GM18508 (cell line): ENCODE measurements at regions not wholly inside any gene's neighbourhood (a gene's known extent, or its start where the extent isn't known, plus 50 kb on each side); places are given as distances from the start of the nearest gene placed in this dataset.
"Not testable (repeated sequence)": the region's sequence is repeated elsewhere in the genome, so short reads cannot be mapped to it uniquely, and the experiment has no call there.

Source experiments
- ATAC-seq: cut with Tn5 transposase; IDR thresholded peaks from one replicate; pipeline ENCODE4 v1.9.1; 2021; ENCODE audit warnings: moderate number of reproducible peaks; ENCODE audit not compliant: insufficient read depth, unreplicated experiment

DNA sequence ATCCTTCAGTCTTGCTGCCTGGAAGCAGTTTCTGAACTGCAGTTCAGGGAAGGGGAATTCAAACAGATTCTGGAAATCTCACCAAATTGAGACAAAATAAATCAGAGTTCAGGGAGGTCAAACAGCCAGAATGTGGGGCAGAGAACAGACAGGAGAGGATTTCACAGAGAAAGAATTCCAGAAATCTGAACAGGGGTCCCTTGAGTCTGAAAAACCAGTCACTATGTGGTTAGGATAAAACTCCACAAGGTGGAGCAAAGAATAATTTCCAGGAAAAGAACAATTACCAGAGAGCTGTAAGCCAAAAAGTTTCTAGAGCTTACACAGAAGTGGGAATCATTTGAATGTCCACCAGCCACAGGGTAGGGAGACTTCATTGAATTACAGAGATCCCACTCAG lies 84.7 kb downstream of the URB2 start:
- ATAC-seq = no peak

- ATAC-seq = no peak
Measured at GRCh38 chr1:229714306-229714705, 88.3 kb downstream of the URB2 start.

- ATAC-seq = no peak
Measured at GRCh38 chr1:229714964-229715603, 89.0 kb downstream of the URB2 start.

GRCh38 chr1:229716069-229716468 lies 90.0 kb downstream of the URB2 start:
- no peak for ATAC-seq

- no peak for ATAC-seq
Measured at GRCh38 chr1:229716704-229717103, 90.7 kb downstream of the URB2 start.

DNA sequence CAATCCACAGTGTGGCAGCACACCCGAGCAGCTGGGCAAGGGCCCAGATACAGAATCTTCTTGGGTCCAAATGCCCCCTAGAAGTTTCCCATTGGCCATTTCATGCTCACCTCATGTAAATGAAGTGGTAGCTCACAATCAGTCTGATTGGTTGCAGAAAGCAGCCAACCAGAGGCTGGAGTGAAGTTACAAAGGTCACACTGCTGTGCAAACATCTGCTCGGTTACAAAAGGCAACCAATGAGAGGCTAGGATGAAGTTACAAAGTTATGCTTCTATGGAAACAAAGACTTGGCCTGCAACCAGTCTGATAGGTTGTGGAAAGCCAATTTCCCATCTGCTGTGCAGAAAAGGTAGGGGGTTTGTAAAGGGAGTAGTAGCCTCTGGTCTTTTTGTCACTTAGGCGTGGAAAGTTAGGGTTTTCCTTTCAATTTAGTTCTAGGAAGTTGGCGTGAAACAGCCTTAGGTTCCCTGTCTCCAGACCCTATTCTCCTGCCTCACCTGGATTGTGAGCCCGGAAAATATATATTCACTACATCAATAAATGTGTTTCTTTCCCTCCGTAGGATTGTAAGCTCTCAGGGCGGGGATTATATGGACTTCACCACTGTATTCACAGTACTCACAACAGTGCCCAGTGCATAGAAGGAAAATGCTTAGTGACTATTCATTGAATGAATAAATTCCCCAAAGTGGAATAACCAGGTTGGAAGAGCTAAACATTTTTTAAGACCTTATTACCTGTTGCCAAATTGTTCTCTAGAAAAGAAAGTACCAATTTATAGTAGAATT lies 91.9 kb downstream of the URB2 start:
- ATAC-seq = no peak

DNA sequence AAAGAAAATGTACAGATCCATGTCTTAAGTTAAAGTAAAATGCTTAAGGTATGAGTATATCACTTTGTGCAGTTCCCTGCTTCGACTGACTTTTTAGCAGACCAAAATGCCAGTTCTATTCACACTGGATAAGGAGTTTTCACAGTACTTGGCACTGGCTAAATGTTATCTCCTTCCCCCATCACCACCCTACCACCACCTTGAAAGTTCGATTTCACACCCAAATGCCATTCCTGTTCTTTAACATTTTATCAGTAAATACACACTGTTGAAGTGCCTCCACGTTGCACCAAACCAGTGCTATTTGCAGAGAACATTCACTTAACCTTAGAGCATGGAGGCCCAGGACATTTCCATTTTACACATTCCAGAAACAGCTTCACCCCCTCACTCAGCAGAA lies 100.0 kb downstream of the URB2 start:
- ATAC-seq = no peak

- no peak for ATAC-seq
Measured at GRCh38 chr1:229729916-229730315, 103.9 kb downstream of the URB2 start.

GRCh38 chr1:229730573-229730972 lies 104.5 kb downstream of the URB2 start:
- ATAC-seq = no peak

- ATAC-seq = no peak
Measured at GRCh38 chr1:229732061-229732460, 106.0 kb downstream of the URB2 start.

GRCh38 chr1:229736376-229736775 lies 110.3 kb downstream of the URB2 start:
- ATAC-seq = no peak

DNA sequence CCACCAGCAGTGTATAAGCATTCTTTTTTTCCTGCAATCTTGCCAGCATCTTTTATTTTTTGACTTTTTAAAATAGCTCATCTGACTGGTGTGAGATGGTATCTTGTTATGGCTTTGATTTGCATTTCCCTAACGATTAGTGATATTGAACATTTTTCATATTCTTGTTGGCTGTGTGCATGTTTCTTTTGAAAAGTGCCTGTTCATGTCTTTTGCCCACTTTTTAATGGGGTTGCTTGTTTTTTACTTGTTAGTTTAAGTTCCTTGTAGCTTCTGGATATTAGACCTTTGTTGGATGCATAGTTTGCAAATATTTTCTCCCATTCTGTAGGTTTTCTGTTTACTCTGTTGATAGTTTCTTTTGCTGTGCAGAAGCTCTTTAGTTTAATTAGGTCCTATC lies 116.6 kb downstream of the URB2 start:
- not testable (repeated sequence) for ATAC-seq

DNA sequence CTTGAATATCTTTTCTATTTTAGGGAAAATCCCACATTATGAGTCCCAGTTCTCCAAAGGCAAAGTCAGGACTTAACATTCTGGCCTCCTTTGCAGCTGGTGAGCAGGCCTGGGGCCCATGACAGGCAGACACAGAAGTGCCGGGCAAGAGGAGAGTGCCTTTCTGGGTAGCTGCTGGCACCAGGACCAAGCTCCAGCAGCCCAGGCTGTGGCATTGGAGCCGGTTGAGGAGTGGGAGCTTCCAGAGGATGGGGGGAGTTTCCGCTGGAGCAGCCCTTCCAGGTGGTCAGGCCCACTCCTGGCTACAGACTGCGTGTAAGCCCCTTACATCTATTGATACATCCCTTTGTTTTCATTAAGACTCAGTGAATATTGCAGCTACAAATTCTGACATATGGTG lies 123.9 kb downstream of the URB2 start:
- no peak for ATAC-seq

- no peak for ATAC-seq
Measured at GRCh38 chr1:229751610-229752009, 125.6 kb downstream of the URB2 start.

- no peak for ATAC-seq
Measured at GRCh38 chr1:229752679-229753078, 126.6 kb downstream of the URB2 start.

DNA sequence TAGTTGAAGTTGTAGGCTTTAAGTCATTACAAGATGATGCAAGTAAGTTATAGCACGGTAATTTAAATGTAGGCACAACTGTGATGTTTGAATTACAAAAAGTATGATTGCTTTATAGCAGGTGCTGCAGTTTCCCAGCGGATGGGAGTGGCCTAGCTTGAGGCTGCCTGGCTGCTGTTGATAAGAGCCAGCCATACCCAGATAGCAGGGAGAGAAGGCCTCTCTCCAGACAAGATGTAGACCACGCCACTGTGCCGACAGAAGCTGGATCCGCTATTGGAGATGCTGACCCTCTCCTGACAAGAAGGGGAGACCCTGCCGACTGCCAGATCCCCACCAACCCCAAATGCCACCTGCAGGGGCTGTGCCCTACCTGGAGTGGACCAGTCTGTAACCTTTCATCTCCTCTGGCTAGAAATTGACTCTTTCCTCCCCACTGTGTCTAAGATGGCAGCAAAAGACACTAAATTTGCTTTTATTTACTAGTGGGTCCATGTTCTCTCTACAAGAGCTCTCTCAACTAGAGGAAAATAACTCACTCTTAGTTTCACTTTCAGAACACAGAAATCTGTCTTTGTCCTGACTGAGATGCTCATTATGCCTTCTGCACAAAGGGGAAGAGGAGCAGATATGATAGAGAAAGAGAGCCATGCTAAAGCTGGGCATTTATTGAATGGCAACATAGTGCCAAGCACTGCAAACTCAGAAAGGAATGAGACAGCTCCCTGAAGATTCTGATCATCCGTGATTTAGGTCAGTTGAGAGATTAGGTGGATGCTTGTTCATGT lies 127.9 kb downstream of the URB2 start:
- no peak for ATAC-seq

DNA sequence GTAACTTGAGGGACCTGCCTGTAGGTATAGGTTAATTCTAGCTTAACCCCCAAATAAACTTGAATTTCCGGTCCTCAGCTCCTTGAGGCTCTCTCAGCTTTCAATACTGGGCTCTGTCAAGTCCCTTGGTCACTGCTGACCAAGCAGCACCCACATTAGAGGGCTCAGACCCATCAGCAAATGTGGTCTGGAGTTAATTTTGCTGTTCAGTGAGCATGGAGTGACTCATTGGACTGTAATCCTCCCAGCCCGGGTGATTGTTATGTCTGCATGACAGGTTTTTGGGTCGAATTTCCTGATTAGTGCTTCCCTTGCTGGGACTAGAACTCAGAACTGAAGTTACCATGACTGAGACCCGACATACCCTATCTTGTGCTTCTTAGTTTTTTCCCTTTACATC lies 130.6 kb downstream of the URB2 start:
- ATAC-seq = no peak

DNA sequence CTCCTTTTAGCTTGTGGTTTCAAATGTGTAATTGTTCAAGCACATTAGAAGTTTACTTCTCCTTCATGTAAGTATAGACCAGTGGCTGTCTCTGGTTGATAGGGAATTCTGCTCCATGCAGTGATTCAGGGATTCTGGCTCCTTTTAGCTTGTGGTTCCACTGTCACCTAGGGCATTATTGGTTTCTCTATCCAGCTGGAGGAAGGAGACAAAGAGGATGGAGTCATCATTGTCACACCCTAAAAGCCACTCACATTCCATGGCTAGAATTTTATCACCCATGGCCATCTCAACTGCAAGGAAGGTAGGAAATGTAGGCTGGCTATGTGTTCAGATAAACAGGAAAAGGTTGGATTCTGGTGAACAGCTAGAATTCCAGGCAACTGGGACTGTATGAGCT lies 131.2 kb downstream of the URB2 start:
- ATAC-seq = no peak

GRCh38 chr1:229758101-229759036 lies 132.3 kb downstream of the URB2 start:
- ATAC-seq = no peak

GRCh38 chr1:229759037-229759435 lies 133.0 kb downstream of the URB2 start:
- ATAC-seq = no peak
